Right forelimb (tissue), 1 donor: ENCODE measurements at regions not wholly inside any gene's neighbourhood (a gene's known extent, or its start where the extent isn't known, plus 50 kb on each side); places are given as distances from the start of the nearest gene placed in this dataset.

Source experiments
- DNase-seq: peaks from one replicate; pipeline ENCODE4 v3.0.0-alpha.2; 2018

GRCh38 chr4:156487107-156487506 lies 484.5 kb downstream of the PDGFC start:
- no peak for DNase-seq

DNA sequence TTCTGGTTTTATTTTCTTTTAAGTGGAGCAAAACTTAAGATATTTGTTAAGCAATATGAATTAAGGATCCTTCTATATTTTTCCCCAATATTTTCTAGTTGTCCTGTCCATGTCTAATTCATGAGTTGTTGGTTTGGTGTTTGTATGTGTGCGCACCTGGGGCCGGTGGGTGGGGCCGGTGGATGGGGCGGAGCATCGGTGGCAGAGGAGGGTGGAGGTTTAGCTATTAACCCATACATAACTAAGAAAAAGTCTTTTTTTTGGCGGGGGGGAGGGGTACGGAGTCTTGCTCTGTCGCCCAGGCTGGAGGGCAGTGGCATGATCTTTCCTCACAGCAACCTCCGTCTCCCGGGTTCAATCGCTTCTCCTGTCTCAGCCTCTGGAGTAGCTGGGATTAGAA lies 489.8 kb downstream of the PDGFC start:
- DNase-seq: no peak

DNA sequence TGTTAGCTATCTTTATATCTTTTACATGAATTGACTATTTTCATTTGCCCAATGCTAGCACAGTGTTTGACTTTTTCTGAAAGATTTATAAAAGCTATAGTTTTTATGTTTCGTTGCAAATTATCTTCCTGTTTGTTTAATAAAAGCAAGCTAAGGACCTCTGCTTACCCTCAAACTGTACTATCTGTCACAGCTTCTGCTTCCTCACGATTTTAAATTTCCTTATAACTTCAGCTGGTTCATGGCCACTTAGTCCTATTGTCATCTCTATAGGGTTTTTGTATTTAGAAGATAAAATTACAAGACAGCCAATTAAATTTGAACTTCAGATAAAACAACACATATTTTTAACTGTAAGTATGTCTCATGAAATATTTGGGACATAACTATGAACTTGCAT lies 494.0 kb downstream of the PDGFC start:
- DNase-seq: no peak

DNA sequence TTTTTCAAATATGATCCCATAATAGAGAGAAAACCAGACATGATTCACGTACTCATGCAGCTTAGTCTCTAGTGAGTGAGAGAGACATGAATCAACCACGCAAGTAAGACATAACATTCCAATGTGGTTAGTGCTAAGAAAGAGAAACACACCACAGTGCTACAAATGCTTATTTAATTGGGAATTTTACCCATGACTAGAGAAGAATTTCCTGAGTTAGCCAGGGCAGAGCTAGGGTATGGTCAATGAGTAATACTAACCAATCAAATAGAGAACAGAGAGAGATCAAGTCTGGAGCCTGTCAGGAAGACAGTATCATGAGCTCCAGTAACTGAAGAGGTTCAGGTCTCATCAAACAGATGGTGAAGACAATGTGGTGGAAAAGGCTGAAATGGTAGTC lies 495.2 kb downstream of the PDGFC start:
- DNase-seq: no peak

GRCh38 chr4:156475322-156475721 lies 496.3 kb downstream of the PDGFC start:
- DNase-seq: no peak

GRCh38 chr4:156473151-156473550 lies 498.4 kb downstream of the PDGFC start:
- DNase-seq: no peak

DNA sequence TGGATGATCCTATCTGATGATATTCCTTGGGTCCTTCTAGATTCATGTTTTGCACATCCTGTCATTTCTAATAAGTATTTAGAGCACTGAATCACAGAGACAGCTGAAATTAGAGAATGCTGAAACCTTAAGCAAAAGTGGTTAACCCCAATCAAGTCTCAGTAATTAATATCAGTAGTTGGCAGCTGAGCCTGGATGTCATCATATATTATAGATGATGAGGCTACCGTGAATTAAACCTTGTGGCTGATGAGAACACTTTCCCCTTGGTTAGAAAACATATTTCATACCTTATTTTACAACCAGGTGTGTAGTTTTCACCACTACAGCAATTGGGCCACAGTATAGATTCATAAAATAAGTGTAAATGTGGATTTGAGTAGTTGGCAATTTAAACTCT lies 499.0 kb downstream of the PDGFC start:
- no peak for DNase-seq

DNA sequence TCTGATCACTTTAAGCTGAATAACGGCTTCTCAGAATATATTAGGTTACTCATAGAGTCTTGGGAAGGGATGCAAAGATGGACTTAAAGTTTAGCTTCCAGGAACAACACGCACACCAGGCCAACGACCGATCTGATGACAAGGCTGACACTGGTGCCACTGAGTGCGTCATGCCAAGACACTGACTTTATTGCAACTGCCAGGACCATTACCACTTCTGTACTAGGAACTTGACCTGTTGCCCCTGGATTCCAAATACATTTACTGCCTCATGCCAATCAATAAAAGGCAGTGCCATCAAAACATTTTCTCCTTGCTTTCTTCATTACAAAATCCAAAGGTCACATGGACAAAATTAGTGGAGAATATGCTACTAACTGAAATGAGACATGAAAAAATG lies 505.9 kb upstream of the CTSO start:
- DNase-seq: no peak

DNA sequence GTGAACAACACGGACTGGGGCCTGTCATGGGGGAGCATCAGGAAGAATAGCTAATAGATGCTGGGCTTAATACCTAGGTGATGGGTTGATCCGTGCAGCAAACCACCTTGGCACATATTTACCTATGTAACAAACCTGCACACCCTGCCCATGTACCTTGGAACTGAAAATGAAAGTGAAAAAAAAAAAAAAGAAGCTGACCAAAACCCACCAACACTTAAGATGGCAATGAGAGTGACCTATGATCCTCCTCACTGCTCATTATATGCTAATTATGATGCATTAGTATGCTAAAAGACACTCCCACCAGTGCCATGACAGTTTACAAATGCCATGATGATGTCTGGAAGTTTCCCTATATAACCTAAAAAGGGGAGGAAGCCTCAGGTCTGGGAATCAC lies 503.2 kb upstream of the CTSO start:
- DNase-seq: no peak

GRCh38 chr4:156443488-156443887 lies 489.8 kb upstream of the CTSO start:
- no peak for DNase-seq

GRCh38 chr4:156442912-156443311 lies 489.2 kb upstream of the CTSO start:
- DNase-seq: no peak

DNA sequence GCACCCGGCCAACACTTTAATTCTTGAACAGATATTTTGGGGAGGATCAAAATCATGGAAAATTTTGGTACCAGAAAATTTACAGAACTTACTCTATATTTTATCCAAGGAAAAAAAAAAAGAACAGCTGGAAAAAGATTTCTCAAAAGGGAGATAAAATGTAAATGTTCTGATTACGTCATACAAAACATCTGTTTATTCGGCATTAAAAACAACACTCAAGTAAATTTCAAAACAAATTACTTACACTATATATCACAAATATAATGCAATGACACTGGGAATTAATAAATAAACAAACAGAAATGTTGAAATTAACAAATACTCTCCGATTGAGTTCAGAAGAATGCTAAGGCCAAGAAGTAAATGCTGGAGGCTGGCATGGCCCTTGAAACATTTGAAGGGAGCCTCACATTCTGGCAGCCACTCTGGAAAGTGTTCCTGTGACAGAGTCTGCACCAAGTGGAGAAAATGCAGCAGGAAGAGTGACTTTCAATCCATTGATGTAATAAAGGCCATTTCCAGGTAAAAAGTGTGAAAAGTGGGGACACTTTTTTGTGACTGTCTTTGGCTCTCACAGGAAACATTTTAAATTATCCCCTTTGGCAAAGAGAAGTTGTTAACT lies 486.0 kb upstream of the CTSO start:
- no peak for DNase-seq

DNA sequence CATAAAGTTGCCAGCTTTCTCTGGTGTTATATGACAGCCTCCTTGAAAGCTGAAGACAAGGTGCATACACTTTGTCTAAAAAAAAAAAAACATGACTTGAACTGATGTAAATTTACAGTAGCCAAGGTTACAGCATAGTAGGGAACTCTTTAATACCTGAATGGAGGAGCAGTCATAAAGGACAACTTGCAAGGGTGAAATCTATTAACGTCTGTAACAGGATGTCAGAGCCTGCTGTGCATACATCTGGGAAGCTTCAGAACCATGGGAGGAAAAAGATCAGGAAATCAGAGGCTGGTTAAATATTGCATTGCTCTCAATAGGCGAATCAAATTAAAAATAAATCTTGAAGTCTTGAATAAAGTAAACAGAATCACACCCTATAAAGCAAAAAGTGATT lies 484.0 kb upstream of the CTSO start:
- DNase-seq: no peak

DNA sequence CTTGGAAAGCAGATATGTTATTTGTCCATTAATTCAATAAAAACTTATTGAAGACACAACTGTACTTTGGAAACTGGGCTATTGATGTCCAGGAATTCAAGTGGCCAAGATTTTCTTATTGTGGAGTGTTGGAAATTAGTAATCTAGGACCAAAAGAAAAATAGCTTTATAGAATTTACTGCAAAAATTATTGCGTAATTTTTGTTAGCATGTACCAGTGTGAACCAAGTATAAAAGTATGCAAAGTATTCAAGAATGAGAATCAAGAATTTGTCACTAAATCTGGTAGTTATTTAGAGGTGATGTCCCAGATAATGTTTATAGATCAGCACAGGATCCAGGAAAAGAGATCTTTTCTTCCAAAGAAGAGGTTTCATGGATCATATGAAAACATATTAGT lies 468.9 kb upstream of the CTSO start:
- DNase-seq: no peak

GRCh38 chr4:156420623-156421022 lies 467.0 kb upstream of the CTSO start:
- DNase-seq: no peak

DNA sequence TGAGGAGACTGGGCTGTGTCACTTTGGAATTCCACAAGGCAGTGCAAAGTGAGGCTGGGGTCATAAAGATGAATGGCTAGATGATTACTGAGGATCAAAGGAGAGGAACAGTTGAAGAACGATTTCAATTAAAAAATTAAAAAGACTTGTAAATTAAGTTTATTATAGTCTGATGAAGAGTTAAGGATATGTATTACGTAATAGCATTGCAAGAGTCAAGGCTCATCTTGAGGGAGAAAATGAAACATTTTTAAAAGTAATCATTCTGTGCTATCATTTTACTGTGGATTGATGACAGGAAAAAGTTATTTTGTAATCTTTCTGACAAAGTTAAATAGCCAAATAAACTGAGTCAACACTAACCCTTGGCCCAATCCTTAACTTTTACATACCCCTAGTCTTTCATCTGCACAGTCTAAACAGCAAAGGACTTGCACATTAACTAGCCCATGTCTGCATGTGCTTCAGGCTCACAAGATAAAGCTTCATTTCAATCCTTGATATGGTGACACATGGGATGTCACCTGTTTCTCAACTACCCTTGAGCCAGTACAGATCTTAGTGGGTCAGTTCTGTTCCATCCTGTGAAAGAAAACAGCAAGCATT lies 465.5 kb upstream of the CTSO start:
- DNase-seq: no peak

DNA sequence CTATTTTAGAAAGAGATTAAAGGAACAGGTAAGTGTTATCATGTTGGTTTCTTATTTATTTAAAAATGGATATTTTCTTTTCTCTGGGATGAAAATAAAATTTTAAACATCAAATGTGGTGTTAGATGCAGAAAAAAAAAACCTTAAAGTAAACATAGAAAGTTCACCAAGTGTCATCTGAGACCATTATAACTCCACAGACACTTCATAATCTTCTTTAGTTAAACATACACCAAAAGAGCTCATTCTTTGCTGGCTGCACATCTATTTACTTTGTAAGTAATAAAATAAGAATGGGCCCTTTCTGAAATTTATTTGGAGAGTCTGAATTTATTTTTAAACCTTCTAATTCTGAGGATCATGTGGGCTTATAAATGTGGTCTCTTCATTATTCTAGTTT lies 460.7 kb upstream of the CTSO start:
- DNase-seq: no peak

GRCh38 chr4:156413239-156414135 lies 459.8 kb upstream of the CTSO start:
- no peak for DNase-seq

- DNase-seq: no peak
These were observed 457.9 kb upstream of the CTSO start for GRCh38 chr4:156411531-156411930.

GRCh38 chr4:156408749-156409148 lies 455.1 kb upstream of the CTSO start:
- DNase-seq: no peak

DNA sequence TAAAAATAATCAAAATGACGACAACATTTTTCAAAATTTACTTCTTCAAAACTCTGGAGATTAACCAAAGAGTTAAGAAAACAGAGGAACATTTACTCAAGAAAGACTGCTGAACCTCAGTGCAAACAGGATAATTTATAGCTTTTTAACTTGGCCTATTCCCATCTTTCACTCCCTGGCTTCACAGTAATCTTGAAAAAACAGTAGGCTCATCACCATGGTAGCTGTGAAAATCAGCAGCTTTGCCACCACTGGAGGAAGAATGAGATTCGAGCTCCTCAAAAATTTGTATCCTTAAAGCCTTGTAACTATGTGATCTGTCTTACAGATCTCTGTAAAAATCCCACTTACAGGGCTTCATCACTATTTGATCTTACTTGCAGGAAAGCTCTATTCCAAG lies 447.7 kb upstream of the CTSO start:
- no peak for DNase-seq

DNA sequence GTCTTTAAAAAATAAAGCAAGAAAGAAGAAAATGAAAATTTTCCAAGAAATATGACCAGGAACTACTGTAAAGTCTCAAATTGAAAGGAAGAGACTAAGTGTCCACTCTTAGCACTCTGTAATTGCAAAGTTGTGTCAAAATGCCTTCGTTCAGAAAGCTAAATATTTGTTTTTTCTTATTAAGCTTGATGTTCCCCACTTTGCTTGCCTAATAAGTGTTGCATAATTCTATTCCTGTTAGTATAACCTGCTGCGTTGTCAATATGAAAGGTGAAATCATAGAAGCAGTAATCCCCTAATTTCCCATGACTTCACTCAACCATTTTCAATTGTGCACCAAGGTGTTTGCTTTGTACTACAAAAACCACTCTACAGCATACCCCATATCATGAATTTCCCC lies 442.9 kb upstream of the CTSO start:
- DNase-seq: no peak

GRCh38 chr4:156391325-156391653 lies 437.6 kb upstream of the CTSO start:
- no peak for DNase-seq

DNA sequence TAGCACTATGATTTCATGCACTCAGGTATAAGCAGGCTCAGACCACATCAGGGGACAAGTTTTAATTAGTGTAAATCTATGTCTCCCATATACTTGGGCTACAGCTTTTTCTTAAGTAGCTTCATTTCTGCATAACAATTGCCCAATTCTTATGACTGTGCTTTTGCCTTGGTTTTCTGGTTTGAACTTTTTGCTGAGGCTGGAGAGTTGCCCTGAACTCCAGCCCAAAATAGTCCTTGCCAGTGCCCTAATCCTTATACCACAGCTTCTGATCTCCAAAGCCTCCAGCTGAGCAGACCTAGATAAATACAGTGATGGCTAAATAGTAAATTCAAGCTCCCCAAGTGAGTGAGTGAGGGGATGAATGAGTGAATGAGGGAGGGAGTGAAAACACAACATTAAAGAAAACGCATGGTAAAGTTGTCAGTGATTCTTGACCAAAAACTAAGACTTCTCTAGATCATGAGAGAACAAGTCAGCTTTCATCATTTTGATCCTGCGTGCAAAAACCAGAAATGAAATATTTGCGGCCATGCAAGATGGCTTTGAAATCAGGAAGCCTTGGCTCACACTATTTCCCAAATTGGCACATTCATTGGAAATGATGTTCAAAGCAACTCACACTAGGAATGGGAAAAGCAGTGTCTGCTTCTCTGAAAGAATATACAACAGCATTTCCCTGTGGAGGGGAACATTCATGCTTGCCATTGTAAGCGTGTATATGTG lies 437.1 kb upstream of the CTSO start:
- DNase-seq: no peak
